H1 (cell line): ENCODE measurements at regions not wholly inside any gene's neighbourhood (a gene's known extent, or its start where the extent isn't known, plus 50 kb on each side); places are given as distances from the start of the nearest gene placed in this dataset.

ENCODE experiments used
- CTCF ChIA-PET: fragments of 300-600 bp; sonication (Branson Sonifier 250); formaldehyde crosslinking; loops from one replicate; lab custom pipeline; 2021; ENCODE audit not compliant: partially characterized antibody; lab: Charles Lee
- POLR2A ChIA-PET: fragments of 300-600 bp; sonication (Branson Sonifier 250); formaldehyde crosslinking; loops from one replicate; lab custom pipeline; 2021; ENCODE audit warnings: inconsistent platforms; ENCODE audit not compliant: partially characterized antibody; lab: Charles Lee
- DNase-seq, 2 experiments: peaks; one replicate each; pipeline versions ENCODE4 v3.0.0 to v3.0.0-alpha.2; 2010 to 2022; ENCODE audit warnings: low spot score in 2 of 2, low read depth in 1 of 2, mixed read lengths in 1 of 2
- FAIRE-seq: peaks from 2 replicates; lab custom pipeline; 2011; peaks lifted over from hg19 to GRCh38; lab: Jason Lieb, UNC
- H2AFZ ChIP-seq: 2 replicates; pipeline ENCODE4 v1.8.1; 2012; ENCODE audit warnings: low read length, inconsistent platforms
- H2AK5ac ChIP-seq: 2 replicates; pipeline ENCODE4 v1.6.1; 2013; ENCODE audit warnings: low read depth, low read length
- H2BK120ac ChIP-seq: replicated peaks from 2 replicates; pipeline ENCODE3; 2013; ENCODE audit warnings: low read depth, low read length, inconsistent platforms
- H2BK12ac ChIP-seq: 2 replicates; pipeline ENCODE4 v1.6.1; 2013; ENCODE audit warnings: low read depth, low read length
- H2BK15ac ChIP-seq: 2 replicates; pipeline ENCODE4 v1.6.1; 2013; ENCODE audit warnings: low read length
- H2BK20ac ChIP-seq: 2 replicates; pipeline ENCODE4 v1.6.1; 2013; ENCODE audit warnings: low read length
- H2BK5ac ChIP-seq: 2 replicates; pipeline ENCODE4 v1.6.1; 2013; ENCODE audit warnings: low read depth, low read length
- H3K14ac ChIP-seq: 2 replicates; pipeline ENCODE4 v1.6.1; 2013; ENCODE audit warnings: inconsistent platforms; ENCODE audit not compliant: insufficient read length
- H3K18ac ChIP-seq: 2 replicates; pipeline ENCODE4 v1.6.1; 2013; ENCODE audit warnings: low read length; ENCODE audit errors: extremely low read depth
- H3K23ac ChIP-seq: 2 replicates; pipeline ENCODE4 v1.6.1; 2013; ENCODE audit warnings: inconsistent platforms; ENCODE audit not compliant: insufficient read length
- H3K23me2 ChIP-seq: 2 replicates; pipeline ENCODE4 v1.6.1; 2013; ENCODE audit warnings: low read depth, low read length
- H3K27ac ChIP-seq: 2 replicates; pipeline ENCODE4 v1.6.1; 2011; ENCODE audit warnings: low read depth, low read length, inconsistent platforms
- H3K27me3 ChIP-seq, 4 experiments: replicated peaks in 1 of 4; 1 replicate in 1 of 4; 2 replicates in 3 of 4; pipeline versions ENCODE4 v1.6.1 to v1.8.1; 2011 to 2013; ENCODE audit warnings: low read length in 3 of 4, mild to moderate bottlenecking in 3 of 4, inconsistent platforms in 2 of 4, mixed read lengths in 2 of 4, moderate library complexity in 1 of 4; ENCODE audit not compliant: control insufficient read depth in 3 of 4, insufficient read depth in 3 of 4; ENCODE audit errors: extremely low read depth in 1 of 4
- H3K36me3 ChIP-seq, 4 experiments: 2 replicates each; pipeline versions ENCODE4 v1.6.1 to v1.8.1; 2011 to 2013; ENCODE audit warnings: mild to moderate bottlenecking in 4 of 4, low read length in 3 of 4, moderate library complexity in 2 of 4, control low read depth in 1 of 4, inconsistent platforms in 1 of 4; ENCODE audit not compliant: insufficient read depth in 4 of 4, control insufficient read depth in 2 of 4
- H3K4ac ChIP-seq: replicated peaks from 2 replicates; pipeline ENCODE3; 2013; ENCODE audit warnings: low read length, low read depth, mixed read lengths, inconsistent platforms; ENCODE audit not compliant: insufficient read length
- H3K4me1 ChIP-seq, 4 experiments: replicated peaks in 1 of 4; 1 replicate in 1 of 4; 2 replicates in 3 of 4; pipeline versions ENCODE4 v1.6.1 to v1.8.1; 2011 to 2013; ENCODE audit warnings: low read length in 3 of 4, inconsistent platforms in 2 of 4, mixed read lengths in 1 of 4; ENCODE audit not compliant: insufficient read depth in 4 of 4, control insufficient read depth in 3 of 4
- H3K4me2 ChIP-seq, 2 experiments: 2 replicates each; pipeline versions ENCODE4 v1.6.1 to v1.8.1; 2011 to 2013; ENCODE audit warnings: low read depth in 2 of 2, low read length in 2 of 2, control low read depth in 1 of 2, inconsistent platforms in 1 of 2, mild to moderate bottlenecking in 1 of 2; ENCODE audit not compliant: insufficient read depth in 1 of 2
- H3K4me3 ChIP-seq, 4 experiments: fragments of 200-600, 300-600 bp in 1 of 4; sonication (generic), shearing (Covaris generic), sonication (Bioruptor Twin) in 1 of 4; 2 replicates each; pipeline versions ENCODE4 v1.5.1 to v1.8.1; 2011 to 2016; ENCODE audit warnings: low read length in 4 of 4, low read depth in 3 of 4, control low read depth in 2 of 4, inconsistent platforms in 2 of 4, mild to moderate bottlenecking in 2 of 4, mixed read lengths in 1 of 4, moderate library complexity in 1 of 4; ENCODE audit not compliant: insufficient read depth in 2 of 4; ENCODE audit errors: extremely low read depth in 1 of 4
- H3K56ac ChIP-seq: replicated peaks from 2 replicates; pipeline ENCODE3; 2013; ENCODE audit warnings: low read depth, mild to moderate bottlenecking, mixed read lengths, low read length, inconsistent platforms; ENCODE audit not compliant: insufficient read length
- H3K79me1 ChIP-seq: 2 replicates; pipeline ENCODE4 v1.6.1; 2013; ENCODE audit warnings: low read depth, low read length, control low read depth
- H3K79me2 ChIP-seq, 2 experiments: 2 replicates each; pipeline versions ENCODE4 v1.6.1 to v1.8.1; 2012 to 2013; ENCODE audit warnings: low read length in 2 of 2, mild to moderate bottlenecking in 2 of 2, inconsistent platforms in 1 of 2; ENCODE audit not compliant: insufficient read depth in 2 of 2, control insufficient read depth in 1 of 2
- H3K9ac ChIP-seq, 4 experiments: replicated peaks in 1 of 4; 1 replicate in 1 of 4; 2 replicates in 3 of 4; pipeline versions ENCODE4 v1.6.1 to v1.8.1; 2011 to 2013; ENCODE audit warnings: low read depth in 3 of 4, low read length in 3 of 4, control low read depth in 2 of 4, mild to moderate bottlenecking in 2 of 4, moderate library complexity in 2 of 4, inconsistent platforms in 1 of 4; ENCODE audit errors: extremely low read depth in 1 of 4
- H3K9me3 ChIP-seq, 2 experiments: 2 replicates each; pipeline versions ENCODE4 v1.6.1 to v1.8.1; 2012 to 2013; ENCODE audit warnings: mild to moderate bottlenecking in 2 of 2, moderate library complexity in 2 of 2, control low read depth in 1 of 2, inconsistent platforms in 1 of 2, low read depth in 1 of 2, low read length in 1 of 2, mixed read lengths in 1 of 2; ENCODE audit not compliant: insufficient read depth in 2 of 2
- H4K20me1 ChIP-seq, 2 experiments: replicated peaks in 1 of 2; 2 replicates each; pipeline versions ENCODE3 to v1.8.1; 2011 to 2013; ENCODE audit warnings: inconsistent platforms in 2 of 2, low read length in 2 of 2, mild to moderate bottlenecking in 1 of 2; ENCODE audit not compliant: insufficient read depth in 2 of 2, control insufficient read depth in 1 of 2
- H4K5ac ChIP-seq: 2 replicates; pipeline ENCODE4 v1.6.1; 2013; ENCODE audit warnings: low read length, low read depth, mixed read lengths, inconsistent platforms; ENCODE audit not compliant: insufficient read length
- H4K8ac ChIP-seq: 2 replicates; pipeline ENCODE4 v1.8.0; 2013; ENCODE audit warnings: mild to moderate bottlenecking, moderate library complexity, low read length, inconsistent platforms; ENCODE audit not compliant: insufficient read depth; ENCODE audit errors: extremely low read depth
- H4K91ac ChIP-seq: replicated peaks from 2 replicates; pipeline ENCODE3; 2013; ENCODE audit warnings: low read length, mixed read lengths, inconsistent platforms; ENCODE audit not compliant: insufficient read length
- POLR2A ChIP-seq, 2 experiments: IDR thresholded peaks; 1 replicate in 1 of 2; 2 replicates in 1 of 2; pipeline ENCODE4 v1.6.1; 2011; ENCODE audit warnings: low read depth in 2 of 2, low read length in 2 of 2, mild to moderate bottlenecking in 2 of 2; ENCODE audit errors: control extremely low read depth in 1 of 2
- RXRA ChIP-seq: IDR thresholded peaks from 2 replicates; pipeline ENCODE4 v1.6.1; 2011; ENCODE audit warnings: low read depth, mild to moderate bottlenecking, low read length, moderate library complexity; ENCODE audit not compliant: insufficient read depth
- TF ChIP-seq, protein P1 (sequence below): IDR thresholded peaks from 2 replicates; pipeline ENCODE4 v1.6.1; 2012; ENCODE audit warnings: inconsistent platforms

DNA sequence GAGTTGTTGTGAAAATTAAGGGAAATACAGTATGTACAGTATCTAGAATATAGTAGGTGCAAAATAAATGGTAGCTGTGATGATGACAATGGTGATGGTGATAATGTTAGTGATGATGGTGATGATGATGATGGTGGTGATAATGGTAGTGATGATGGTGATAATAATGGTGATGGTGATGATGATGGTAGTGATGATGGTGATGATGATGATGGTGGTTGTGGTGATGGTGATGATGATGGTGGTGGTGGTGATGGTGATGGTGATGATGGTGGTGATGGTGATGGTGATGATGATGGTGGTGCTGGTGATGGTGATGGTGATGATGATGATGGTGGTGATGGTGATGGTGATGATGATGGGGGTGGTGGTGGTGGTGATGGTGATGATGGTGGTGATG is 91.3 kb upstream of the FOXF1 start:
- H3K9ac ChIP-seq = no peak overlapping the region
- peak overlapping the region; percentile 87 for H3K56ac ChIP-seq
- ChIA-PET POLR2A (no interaction called here), CTCF (no interaction called here)
- no peak overlapping the region for H2AFZ ChIP-seq
- H3K79me1 ChIP-seq = no peaks in the 10 kb centered on the region
- H2BK120ac ChIP-seq = no peak overlapping the region
- H3K9me3 ChIP-seq = no peaks in the 10 kb centered on the region
- H3K23ac ChIP-seq = no peak overlapping the region
- no peaks in the 10 kb centered on the region for H3K4me1 ChIP-seq
- no peak overlapping the region for H4K91ac ChIP-seq
- DNase-seq (no peak), FAIRE-seq (no peak)
- H3K27me3 ChIP-seq = no peaks in the 10 kb centered on the region; a peak in 1 of 7 replicates
- H2BK12ac ChIP-seq = no peak overlapping the region
- no peak overlapping the region for H3K14ac ChIP-seq
- H3K4ac ChIP-seq = no peak overlapping the region
- no peak overlapping the region for H3K18ac ChIP-seq
- no peak overlapping the region for H4K8ac ChIP-seq
- no peak overlapping the region for H2BK5ac ChIP-seq
- H3K4me2 ChIP-seq = no peak overlapping the region
- no peaks in the 10 kb centered on the region for H3K36me3 ChIP-seq
- H3K27ac ChIP-seq = no peak overlapping the region
- H3K23me2 ChIP-seq = peaks cover 10% of the 10 kb centered on the region; the same call in 1 of the 2 replicates
- TF ChIP-seq, protein P1, sequence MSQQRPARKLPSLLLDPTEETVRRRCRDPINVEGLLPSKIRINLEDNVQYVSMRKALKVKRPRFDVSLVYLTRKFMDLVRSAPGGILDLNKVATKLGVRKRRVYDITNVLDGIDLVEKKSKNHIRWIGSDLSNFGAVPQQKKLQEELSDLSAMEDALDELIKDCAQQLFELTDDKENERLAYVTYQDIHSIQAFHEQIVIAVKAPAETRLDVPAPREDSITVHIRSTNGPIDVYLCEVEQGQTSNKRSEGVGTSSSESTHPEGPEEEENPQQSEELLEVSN = no peak
- TF ChIP-seq RXRA = no peak
- no peak for TF ChIP-seq POLR2A (IDR thresholded peaks at IDR 0.05; ENCODE audit: control extremely low read depth in 1 of 2, low read depth in 2 of 2, low read length in 2 of 2)
- no peak overlapping the region for H4K5ac ChIP-seq
- no peak overlapping the region for H2BK15ac ChIP-seq
- H2BK20ac ChIP-seq = no peak overlapping the region
- H3K79me2 ChIP-seq = no peaks in the 10 kb centered on the region
- peaks cover 0 to 3% of the 10 kb centered on the region in 2 experiments for H4K20me1 ChIP-seq
- H3K4me3 ChIP-seq = no peak overlapping the region
- no peak overlapping the region for H2AK5ac ChIP-seq
